DND-41 (cell line): ENCODE measurements at regions not wholly inside any gene's neighbourhood (a gene's known extent, or its start where the extent isn't known, plus 50 kb on each side); places are given as distances from the start of the nearest gene placed in this dataset.

ENCODE experiments used
- ATAC-seq: fragments of 200-7000 bp; cut with Tn5 transposase; 3 replicates; pipeline ENCODE4 v1.9.1; 2021; ENCODE audit warnings: low read depth; ENCODE audit not compliant: insufficient read depth
- DNase-seq: peaks from one replicate; pipeline ENCODE4 v3.0.0-alpha.2; 2020
- H2AFZ ChIP-seq: 2 replicates; pipeline ENCODE4 v1.6.0; 2012; ENCODE audit warnings: low read depth, low read length
- H3K27ac ChIP-seq: 2 replicates; pipeline ENCODE4 v1.5.1; 2012; ENCODE audit warnings: low read length, inconsistent platforms
- H3K27me3 ChIP-seq: fragments of 200-600 bp; sonication (generic); 2 replicates; pipeline ENCODE4 v1.6.0; 2012; ENCODE audit warnings: low read length, mild to moderate bottlenecking, inconsistent platforms; ENCODE audit not compliant: insufficient read depth, poor library complexity
- H3K36me3 ChIP-seq: 2 replicates; pipeline ENCODE4 v1.5.1; 2012; ENCODE audit warnings: low read length, inconsistent platforms; ENCODE audit not compliant: insufficient read depth
- H3K4me1 ChIP-seq: 2 replicates; pipeline ENCODE4 v1.5.1; 2012; ENCODE audit warnings: mild to moderate bottlenecking, low read length; ENCODE audit not compliant: insufficient read depth
- H3K4me2 ChIP-seq: 2 replicates; pipeline ENCODE4 v1.6.0; 2012; ENCODE audit warnings: mild to moderate bottlenecking, moderate library complexity, low read length, inconsistent platforms; ENCODE audit not compliant: insufficient read depth
- H3K4me3 ChIP-seq, 2 experiments: fragments of 200-600 bp in 1 of 2; shearing (Covaris generic) in 1 of 2; 2 replicates each; pipeline ENCODE4 v1.5.1; 2012 to 2016; ENCODE audit warnings: inconsistent platforms in 2 of 2, low read length in 2 of 2, mild to moderate bottlenecking in 2 of 2, low read depth in 1 of 2, moderate library complexity in 1 of 2
- H3K79me2 ChIP-seq: 2 replicates; pipeline ENCODE4 v1.6.0; 2012; ENCODE audit warnings: low read length, inconsistent platforms; ENCODE audit not compliant: insufficient read depth
- H3K9ac ChIP-seq: 2 replicates; pipeline ENCODE4 v1.6.0; 2012; ENCODE audit warnings: low read depth, mild to moderate bottlenecking, inconsistent platforms, low read length, moderate library complexity
- H3K9me3 ChIP-seq: 2 replicates; pipeline ENCODE4 v1.5.1; 2012; ENCODE audit warnings: low read length, moderate library complexity, mild to moderate bottlenecking, inconsistent platforms; ENCODE audit not compliant: insufficient read depth, severe bottlenecking
- H4K20me1 ChIP-seq: 2 replicates; pipeline ENCODE4 v1.6.0; 2012; ENCODE audit warnings: low read length; ENCODE audit not compliant: insufficient read depth
- CTCF ChIP-seq: IDR thresholded peaks from 2 replicates; pipeline ENCODE4 v1.5.1; 2012; ENCODE audit warnings: borderline replicate concordance, low read length, moderate library complexity, mild to moderate bottlenecking; ENCODE audit not compliant: poor library complexity, severe bottlenecking; ENCODE audit errors: extremely low read depth
- EZH2 ChIP-seq: IDR thresholded peaks from 3 replicates; pipeline ENCODE4 v1.6.1; 2012; ENCODE audit warnings: borderline replicate concordance, low read depth, mild to moderate bottlenecking, moderate library complexity, low read length, inconsistent platforms; ENCODE audit not compliant: severe bottlenecking

- no peak overlapping the region for H3K9ac ChIP-seq
- no peaks in the 10 kb centered on the region for H3K9me3 ChIP-seq
- peaks cover 4% of the 10 kb centered on the region; the same call in 1 of the 2 replicates for H3K4me1 ChIP-seq
- H3K36me3 ChIP-seq, result no peaks in the 10 kb centered on the region
- H3K4me2 ChIP-seq, result no peak overlapping the region
- no peak overlapping the region for H2AFZ ChIP-seq
- H3K27ac ChIP-seq, result no peak overlapping the region
- no peaks in the 10 kb centered on the region for H3K79me2 ChIP-seq
- ATAC-seq (no peak), DNase-seq (no peak)
- H3K27me3 ChIP-seq, result no peaks in the 10 kb centered on the region
- no peaks in the 10 kb centered on the region for H4K20me1 ChIP-seq
- no peak for TF ChIP-seq EZH2
- no peak for TF ChIP-seq CTCF
- no peak overlapping the region for H3K4me3 ChIP-seq
These were observed 107.7 kb downstream of the ADSS2 start for GRCh38 chr1:244344001-244344400.

- H2AFZ ChIP-seq, result no peak overlapping the region
- no peaks in the 10 kb centered on the region for H3K36me3 ChIP-seq
- H4K20me1 ChIP-seq, result no peaks in the 10 kb centered on the region
- no peak overlapping the region for H3K9ac ChIP-seq
- no peaks in the 10 kb centered on the region for H3K27me3 ChIP-seq
- H3K27ac ChIP-seq, result no peak overlapping the region
- no peaks in the 10 kb centered on the region for H3K4me1 ChIP-seq
- H3K4me3 ChIP-seq, result no peak overlapping the region
- H3K4me2 ChIP-seq, result no peak overlapping the region
- ATAC-seq (no peak), DNase-seq (no peak)
- no peaks in the 10 kb centered on the region for H3K9me3 ChIP-seq
- TF ChIP-seq EZH2, result no peak
- no peak for TF ChIP-seq CTCF
- no peaks in the 10 kb centered on the region for H3K79me2 ChIP-seq
These were observed 104.6 kb downstream of the ADSS2 start for GRCh38 chr1:244346972-244347618.

- no peak overlapping the region for H3K9ac ChIP-seq
- no peaks in the 10 kb centered on the region for H3K27me3 ChIP-seq
- H3K36me3 ChIP-seq, result no peaks in the 10 kb centered on the region
- H4K20me1 ChIP-seq, result no peaks in the 10 kb centered on the region
- ATAC-seq (no peak), DNase-seq (no peak)
- no peak overlapping the region for H3K27ac ChIP-seq
- H3K9me3 ChIP-seq, result no peaks in the 10 kb centered on the region
- no peak overlapping the region for H2AFZ ChIP-seq
- H3K4me2 ChIP-seq, result no peak overlapping the region
- no peaks in the 10 kb centered on the region for H3K79me2 ChIP-seq
- H3K4me1 ChIP-seq, result no peaks in the 10 kb centered on the region
- no peak for TF ChIP-seq EZH2
- no peak for TF ChIP-seq CTCF
- H3K4me3 ChIP-seq, result no peak overlapping the region
These were observed 103.8 kb downstream of the ADSS2 start for GRCh38 chr1:244347942-244348341.
